Stomach (tissue), 4 donors: ENCODE measurements at regions not wholly inside any gene's neighbourhood (a gene's known extent, or its start where the extent isn't known, plus 50 kb on each side); places are given as distances from the start of the nearest gene placed in this dataset.

Source experiments
- CTCF ChIP-seq, 7 experiments: fragments of 450-650 bp in 4 of 7; fragments of 200-600 bp in 3 of 7; sonication (generic) in 3 of 7; IDR thresholded peaks; one replicate each; pipeline ENCODE4 v1.5.1; 2016 to 2019; ENCODE audit warnings: antibody characterized with exemption in 7 of 7, control low read depth in 2 of 7, mild to moderate bottlenecking in 1 of 7
- POLR2A ChIP-seq, 4 donors: fragments of 450-650 bp; IDR thresholded peaks; one replicate each; pipeline ENCODE4 v1.6.1; 2016; ENCODE audit warnings: antibody characterized with exemption in 4 of 4, control low read depth in 2 of 4, mild to moderate bottlenecking in 1 of 4, moderate library complexity in 1 of 4
- POLR2AphosphoS5 ChIP-seq, 3 donors: sonication (generic); formaldehyde crosslinking; IDR thresholded peaks; one replicate each; pipeline ENCODE4 v1.6.1; 2016; ENCODE audit warnings: antibody characterized with exemption in 3 of 3

DNA sequence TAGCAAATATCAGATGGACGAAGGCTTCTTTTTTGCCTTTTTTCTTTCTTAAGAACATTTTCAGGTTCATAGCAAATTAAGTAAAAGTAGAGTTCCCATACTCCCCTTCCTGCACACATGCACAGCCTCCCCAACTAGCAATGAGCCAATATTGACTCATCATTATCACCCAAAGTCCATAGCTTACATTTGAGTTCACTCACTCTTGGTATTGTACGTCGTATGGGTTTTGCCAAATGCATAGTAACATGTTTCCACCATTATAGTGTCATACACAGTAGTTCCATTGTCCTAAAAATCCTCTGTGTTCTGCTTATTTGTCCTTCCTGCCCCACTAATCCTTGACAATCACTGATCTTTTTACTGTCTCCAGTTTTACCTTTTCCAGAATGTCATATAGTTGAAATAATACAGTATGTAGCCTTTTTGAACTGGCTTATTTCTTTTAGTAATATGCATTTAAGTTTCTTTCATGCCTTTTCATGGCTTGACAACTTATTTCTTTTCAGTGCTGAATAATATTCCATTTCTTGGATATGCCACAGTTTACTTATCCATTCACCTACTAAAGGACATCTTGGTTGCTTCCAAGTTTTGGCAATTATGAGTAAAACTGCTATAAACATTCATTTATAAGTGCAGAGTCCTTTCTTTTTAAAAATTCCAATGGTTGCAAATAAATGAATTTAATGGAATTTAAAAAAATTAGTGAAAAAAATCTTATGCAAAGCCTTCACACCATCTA is 242.1 kb downstream of the ISL1 start:
- TF ChIP-seq CTCF (IDR thresholded peaks at IDR 0.05) (no peak), POLR2A (IDR thresholded peaks at IDR 0.05) (no peak), POLR2AphosphoS5 (IDR thresholded peaks at IDR 0.05) (no peak)
